Sigmoid colon (tissue), 3 donors: ENCODE measurements at regions not wholly inside any gene's neighbourhood (a gene's known extent, or its start where the extent isn't known, plus 50 kb on each side); places are given as distances from the start of the nearest gene placed in this dataset.

ENCODE experiments used
- POLR2A ChIP-seq, 2 donors: fragments of 450-650 bp; IDR thresholded peaks; one replicate each; pipeline ENCODE4 v1.6.1; 2016; ENCODE audit warnings: antibody characterized with exemption in 2 of 2, mild to moderate bottlenecking in 2 of 2, moderate library complexity in 2 of 2
- TF ChIP-seq, protein P1 (sequence below), 4 experiments: fragments of 450-650 bp in 3 of 4; fragments of 200-600 bp in 1 of 4; IDR thresholded peaks; one replicate each; pipeline ENCODE4 v1.5.1; 2016 to 2019; ENCODE audit warnings: antibody characterized with exemption in 4 of 4, mild to moderate bottlenecking in 3 of 4, moderate library complexity in 2 of 4

DNA sequence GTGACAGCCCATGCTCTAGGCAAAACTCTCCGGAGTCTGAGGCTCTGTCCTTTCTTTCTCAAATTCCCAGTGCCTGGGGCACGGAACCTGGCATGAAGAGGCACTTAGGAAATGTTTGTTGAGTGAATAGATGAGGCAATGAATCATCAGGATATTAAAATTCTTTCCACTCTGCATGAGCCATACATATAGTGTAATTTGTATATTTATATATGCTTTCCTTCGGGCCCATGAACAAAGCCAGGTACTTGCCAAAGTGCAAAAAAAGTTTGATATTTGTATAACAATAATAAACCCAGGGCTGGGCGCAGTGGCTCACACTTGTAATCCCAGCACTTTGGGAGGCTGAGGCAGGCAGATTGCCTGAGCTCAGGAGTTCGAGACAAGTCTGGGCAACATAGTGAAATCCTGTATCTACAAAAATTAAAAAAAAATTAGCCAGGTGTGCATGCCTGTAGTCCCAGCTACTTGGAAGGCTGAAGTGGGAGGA is 212.3 kb upstream of the ZNF217 start:
- TF ChIP-seq, protein P1, sequence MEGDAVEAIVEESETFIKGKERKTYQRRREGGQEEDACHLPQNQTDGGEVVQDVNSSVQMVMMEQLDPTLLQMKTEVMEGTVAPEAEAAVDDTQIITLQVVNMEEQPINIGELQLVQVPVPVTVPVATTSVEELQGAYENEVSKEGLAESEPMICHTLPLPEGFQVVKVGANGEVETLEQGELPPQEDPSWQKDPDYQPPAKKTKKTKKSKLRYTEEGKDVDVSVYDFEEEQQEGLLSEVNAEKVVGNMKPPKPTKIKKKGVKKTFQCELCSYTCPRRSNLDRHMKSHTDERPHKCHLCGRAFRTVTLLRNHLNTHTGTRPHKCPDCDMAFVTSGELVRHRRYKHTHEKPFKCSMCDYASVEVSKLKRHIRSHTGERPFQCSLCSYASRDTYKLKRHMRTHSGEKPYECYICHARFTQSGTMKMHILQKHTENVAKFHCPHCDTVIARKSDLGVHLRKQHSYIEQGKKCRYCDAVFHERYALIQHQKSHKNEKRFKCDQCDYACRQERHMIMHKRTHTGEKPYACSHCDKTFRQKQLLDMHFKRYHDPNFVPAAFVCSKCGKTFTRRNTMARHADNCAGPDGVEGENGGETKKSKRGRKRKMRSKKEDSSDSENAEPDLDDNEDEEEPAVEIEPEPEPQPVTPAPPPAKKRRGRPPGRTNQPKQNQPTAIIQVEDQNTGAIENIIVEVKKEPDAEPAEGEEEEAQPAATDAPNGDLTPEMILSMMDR (IDR thresholded peaks at IDR 0.05) = no peak
- TF ChIP-seq POLR2A (IDR thresholded peaks at IDR 0.05) = no peak
